Transverse colon (tissue), 4 donors: ENCODE measurements at regions not wholly inside any gene's neighbourhood (a gene's known extent, or its start where the extent isn't known, plus 50 kb on each side); places are given as distances from the start of the nearest gene placed in this dataset.

Experiments used
- CTCF ChIP-seq, 5 experiments: fragments of 200-600 bp in 3 of 5; fragments of 450-650 bp in 2 of 5; sonication (generic) in 3 of 5; IDR thresholded peaks; 1 replicate in 2 of 5; 2 replicates in 3 of 5; pipeline ENCODE4 v1.5.1; 2016 to 2017; ENCODE audit warnings: antibody characterized with exemption in 5 of 5, inconsistent platforms in 3 of 5, mild to moderate bottlenecking in 2 of 5, moderate library complexity in 1 of 5
- POLR2AphosphoS5 ChIP-seq, 3 donors: sonication (generic); formaldehyde crosslinking; IDR thresholded peaks; one replicate each; pipeline ENCODE4 v1.6.1; 2016; ENCODE audit warnings: antibody characterized with exemption in 3 of 3

GRCh38 chr1:195141294-195141693 lies 1466.9 kb downstream of the KCNT2 start:
- TF ChIP-seq CTCF (IDR thresholded peaks at IDR 0.05) (no peak), POLR2AphosphoS5 (IDR thresholded peaks at IDR 0.05) (no peak)
